ENCODE measurements at regions not wholly inside any gene's neighbourhood (a gene's known extent, or its start where the extent isn't known, plus 50 kb on each side); places are given as distances from the start of the nearest gene placed in this dataset.

DNA sequence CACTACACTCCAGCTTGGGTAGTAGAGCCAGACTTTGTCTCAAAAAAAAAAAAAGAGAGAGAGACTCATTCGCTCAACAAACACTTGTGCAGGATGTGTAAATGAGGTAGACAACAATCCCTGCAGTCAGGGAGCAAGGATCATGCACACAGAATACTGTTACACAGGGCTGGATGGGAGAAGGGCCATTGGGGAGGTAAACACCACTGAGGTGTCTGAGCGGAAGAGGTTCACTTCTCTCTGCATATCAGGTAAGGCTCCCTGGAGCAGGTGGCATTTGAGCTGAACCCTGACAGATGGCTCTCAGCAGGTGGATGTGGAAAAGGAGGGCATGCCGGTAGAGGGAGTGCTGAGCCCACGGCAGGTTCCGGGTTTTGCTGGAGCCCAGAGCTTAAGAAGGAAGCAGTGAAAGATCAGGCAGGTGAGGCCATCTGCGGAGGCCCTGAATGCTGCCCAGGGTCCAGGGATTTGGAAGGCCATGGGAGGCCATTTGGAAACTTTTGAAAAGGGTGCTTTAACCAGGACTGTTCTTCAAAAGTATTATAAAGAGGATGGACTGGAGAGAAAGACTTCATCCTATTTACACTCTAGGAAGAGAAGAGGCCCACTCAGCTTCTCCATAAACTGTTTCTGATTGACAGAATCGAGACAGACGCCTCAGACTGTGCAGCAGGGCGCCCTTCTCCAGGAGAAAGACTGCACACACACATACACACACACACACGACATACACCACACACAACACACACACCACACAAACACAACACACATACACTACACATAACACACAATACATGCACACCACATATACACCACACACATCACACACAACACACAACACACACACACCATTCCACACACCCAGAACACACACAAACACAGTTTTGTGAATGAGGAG lies 199.4 kb downstream of the USP12 start:
- Histone ChIP-seq H3K56ac (ENCODE audit: insufficient read length, low read depth, low read length) (no peak overlapping the region), H4K20me1 (ENCODE audit: control insufficient read depth, insufficient read depth, insufficient read length) (no peaks in the 10 kb centered on the region), H2BK120ac (ENCODE audit: low read depth, low read length, poor library complexity, severe bottlenecking) (no peak overlapping the region), H3K14ac (ENCODE audit: insufficient read depth, low read length) (no peak overlapping the region), H3K18ac (ENCODE audit: insufficient read length, low read depth, low read length) (no peak overlapping the region), H2AFZ (ENCODE audit: low read length) (no peak overlapping the region), H4K8ac (replicated peaks; ENCODE audit: insufficient read length, low read depth, low read length) (no peak overlapping the region), H3T11ph (ENCODE audit: low read length) (no peak overlapping the region), H2BK12ac (ENCODE audit: insufficient read length, low read depth, low read length) (no peak overlapping the region), H3K9ac (ENCODE audit: extremely low read depth, insufficient read length, low read length) (no peak overlapping the region), H3K23me2 (ENCODE audit: insufficient read length, low read depth, low read length, poor library complexity, severe bottlenecking) (no peaks in the 10 kb centered on the region), H2AK5ac (ENCODE audit: insufficient read length, low read length) (no peak overlapping the region), H3K79me1 (ENCODE audit: insufficient read depth, low read depth, low read length, poor library complexity, severe bottlenecking) (no peaks in the 10 kb centered on the region), H3K9me3 (ENCODE audit: control insufficient read depth, low read depth, low read length) (no peaks in the 10 kb centered on the region), H3K27ac (ENCODE audit: insufficient read length, low read depth, low read length) (no peak overlapping the region), H2BK5ac (ENCODE audit: insufficient read length, low read length) (no peak overlapping the region), H3K23ac (ENCODE audit: insufficient read length, low read depth, low read length) (no peak overlapping the region), H3K4me1 (ENCODE audit: insufficient read depth, low read length) (no peaks in the 10 kb centered on the region), H3K79me2 (ENCODE audit: insufficient read depth, low read length) (no peaks in the 10 kb centered on the region), H2BK15ac (ENCODE audit: low read depth, low read length) (no peak overlapping the region), H4K5ac (ENCODE audit: insufficient read length, low read depth, low read length) (no peak overlapping the region), H4K91ac (ENCODE audit: insufficient read length, low read depth, low read length) (no peak overlapping the region), H3K4ac (ENCODE audit: low read depth, low read length) (no peak overlapping the region), H3K4me2 (ENCODE audit: insufficient read depth, insufficient read length, low read length) (no peak overlapping the region), H2BK20ac (ENCODE audit: low read depth, low read length, poor library complexity, severe bottlenecking) (no peak overlapping the region), H3K27me3 (ENCODE audit: insufficient read depth, low read length) (no peaks in the 10 kb centered on the region)
- Mint-ChIP-seq H3K27ac (no peak overlapping the region; a peak in 2 of 7 replicates), H3K36me3 (ENCODE audit: insufficient read depth in 1 of 3, low read depth in 3 of 3) (no peaks in the 10 kb centered on the region), H3K4me1 (peaks cover 9 to 11% of the 10 kb centered on the region in 2 experiments), H3K4me3 (no peak overlapping the region), H3K9me3 (peaks cover 1 to 5% of the 10 kb centered on the region in 2 experiments; a peak in 3 of 5 replicates), H3K27me3 (ENCODE audit: low read depth) (peaks cover 5% of the 10 kb centered on the region; the same call in 1 of the 2 replicates)
- peak; percentile 83 for DNase-seq
- WGBS (ENCODE audit: extremely low coverage, insufficient read length, low lambda C conversion rate): no CpG with 5 or more reads among the region's 10 CpGs
- TF ChIP-seq CTCF (conservative IDR thresholded peaks at IDR 0.05): peak; percentile 69
